ENCODE measurements at regions not wholly inside any gene's neighbourhood (a gene's known extent, or its start where the extent isn't known, plus 50 kb on each side); places are given as distances from the start of the nearest gene placed in this dataset.
"Not testable (repeated sequence)": the region's sequence is repeated elsewhere in the genome, so short reads cannot be mapped to it uniquely, and the experiment has no call there.

DNA sequence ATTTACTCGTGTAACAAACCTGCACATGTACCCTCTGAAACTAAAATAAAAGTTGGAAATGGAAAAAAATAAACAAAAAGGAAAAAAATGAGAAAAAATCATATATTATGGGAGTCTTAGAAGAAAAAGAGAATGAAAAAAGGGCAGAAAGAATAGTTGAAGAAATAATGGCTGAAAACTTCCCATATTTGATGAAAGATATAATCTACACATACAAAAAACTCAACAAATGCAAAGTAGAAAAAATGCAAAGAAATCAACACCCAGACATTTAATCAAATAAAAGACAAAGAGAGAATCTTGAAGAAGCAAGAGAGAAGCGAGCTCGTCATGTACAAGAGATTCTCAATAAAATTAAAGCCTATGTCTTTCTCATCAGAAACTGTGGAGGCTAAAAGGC is 73.8 kb downstream of the SLC25A46 start:
- no peaks in the 10 kb centered on the region for H3K27me3 Mint-ChIP-seq
- ATAC-seq = no peak
- no peak overlapping the region for H3K27ac Mint-ChIP-seq
- no peak overlapping the region for H3K4me3 Mint-ChIP-seq
- DNase-seq (ENCODE audit: low spot score) = no peak
- H3K4me1 Mint-ChIP-seq (ENCODE audit: low read depth in 2 of 2) = no peaks in the 10 kb centered on the region
- H3K36me3 Mint-ChIP-seq = no peaks in the 10 kb centered on the region
- peaks cover 16% of the 10 kb centered on the region for H3K9me3 Mint-ChIP-seq

DNA sequence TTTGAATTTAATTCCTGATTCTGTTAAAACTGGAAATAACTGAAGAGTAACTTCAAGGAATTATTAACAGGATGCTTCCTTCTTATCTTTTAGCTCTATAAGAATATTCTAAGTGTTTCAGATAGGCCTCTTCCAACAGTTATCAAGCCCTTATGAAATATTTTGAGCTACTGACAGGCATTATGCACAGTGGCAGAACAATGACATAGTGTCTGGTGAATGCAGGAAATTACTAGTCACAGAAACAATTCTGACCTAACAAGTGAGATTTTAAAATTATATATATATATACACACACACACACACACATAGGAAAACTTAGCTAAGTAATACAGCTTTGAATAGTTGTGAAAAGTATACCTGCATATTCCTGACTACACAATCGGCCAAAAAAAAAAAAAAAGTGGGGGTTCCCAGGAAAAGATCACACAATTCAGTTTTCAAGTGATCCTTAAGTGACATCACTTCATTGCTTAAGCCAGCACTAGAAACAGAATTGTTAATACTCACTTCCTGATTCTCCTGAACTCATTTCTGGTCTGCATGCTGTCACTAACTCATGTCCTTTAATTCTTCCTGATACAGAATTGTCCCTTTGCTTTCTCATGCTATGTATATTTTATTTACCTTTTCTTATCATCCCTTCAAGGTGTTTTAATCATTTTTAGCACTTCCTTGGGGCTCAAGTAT is 77.3 kb downstream of the SLC25A46 start:
- Mint-ChIP-seq H3K27ac (no peak overlapping the region), H3K9me3 (peaks cover 13% of the 10 kb centered on the region), H3K36me3 (no peaks in the 10 kb centered on the region), H3K4me1 (ENCODE audit: low read depth in 2 of 2) (no peaks in the 10 kb centered on the region), H3K27me3 (no peaks in the 10 kb centered on the region), H3K4me3 (no peak overlapping the region)
- no peak for ATAC-seq
- no peak for DNase-seq (ENCODE audit: low spot score)

DNA sequence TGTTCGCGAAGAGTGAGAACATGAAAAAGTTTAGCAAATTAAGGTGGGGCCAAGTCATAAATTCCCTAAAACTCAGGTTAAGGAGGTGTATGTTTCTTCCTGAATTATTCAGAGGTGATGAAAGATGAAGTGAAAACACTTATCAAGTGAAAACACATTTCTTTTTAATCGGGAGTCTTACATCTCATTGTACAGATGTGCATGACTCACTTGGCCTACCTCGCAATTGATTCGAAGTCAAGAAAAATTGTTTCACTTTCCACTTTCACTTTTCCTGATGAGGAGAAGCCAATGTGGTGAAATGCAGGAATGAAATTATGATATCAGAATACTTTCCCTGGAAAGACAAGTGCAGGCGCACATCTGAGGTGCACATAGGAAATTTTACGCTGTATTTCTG is 78.7 kb downstream of the SLC25A46 start:
- Mint-ChIP-seq H3K9me3 (peaks cover 10% of the 10 kb centered on the region), H3K27me3 (no peaks in the 10 kb centered on the region), H3K27ac (no peak overlapping the region), H3K36me3 (no peaks in the 10 kb centered on the region), H3K4me3 (no peak overlapping the region), H3K4me1 (ENCODE audit: low read depth in 2 of 2) (no peaks in the 10 kb centered on the region)
- DNase-seq (ENCODE audit: low spot score) = no peak
- ATAC-seq = no peak

DNA sequence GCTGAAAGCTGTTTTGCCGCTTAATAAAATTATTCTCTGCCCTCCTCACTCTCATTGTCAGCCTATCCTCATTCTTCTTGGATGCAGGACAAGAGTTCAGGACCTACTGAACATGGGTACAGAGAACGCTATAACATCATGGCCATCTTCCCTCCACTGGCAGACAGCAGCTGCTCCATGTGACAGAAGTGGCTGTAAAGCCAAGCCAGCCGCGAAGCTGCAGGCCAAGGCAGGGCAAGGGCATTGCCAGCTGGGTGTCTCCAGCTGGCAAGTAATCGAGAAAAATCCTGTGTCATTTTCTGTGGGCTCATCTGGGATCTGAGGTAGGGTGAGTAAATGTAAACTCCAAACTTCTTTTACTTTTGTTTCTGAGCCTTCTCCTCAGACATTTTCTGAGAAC is 84.8 kb downstream of the SLC25A46 start:
- peaks cover 8% of the 10 kb centered on the region for H3K9me3 Mint-ChIP-seq
- H3K4me3 Mint-ChIP-seq = no peak overlapping the region
- ATAC-seq = no peak
- no peak for DNase-seq (ENCODE audit: low spot score)
- H3K27ac Mint-ChIP-seq = no peak overlapping the region
- no peaks in the 10 kb centered on the region for H3K27me3 Mint-ChIP-seq
- no peaks in the 10 kb centered on the region for H3K4me1 Mint-ChIP-seq (ENCODE audit: low read depth in 2 of 2)
- H3K36me3 Mint-ChIP-seq = peaks cover 9% of the 10 kb centered on the region

DNA sequence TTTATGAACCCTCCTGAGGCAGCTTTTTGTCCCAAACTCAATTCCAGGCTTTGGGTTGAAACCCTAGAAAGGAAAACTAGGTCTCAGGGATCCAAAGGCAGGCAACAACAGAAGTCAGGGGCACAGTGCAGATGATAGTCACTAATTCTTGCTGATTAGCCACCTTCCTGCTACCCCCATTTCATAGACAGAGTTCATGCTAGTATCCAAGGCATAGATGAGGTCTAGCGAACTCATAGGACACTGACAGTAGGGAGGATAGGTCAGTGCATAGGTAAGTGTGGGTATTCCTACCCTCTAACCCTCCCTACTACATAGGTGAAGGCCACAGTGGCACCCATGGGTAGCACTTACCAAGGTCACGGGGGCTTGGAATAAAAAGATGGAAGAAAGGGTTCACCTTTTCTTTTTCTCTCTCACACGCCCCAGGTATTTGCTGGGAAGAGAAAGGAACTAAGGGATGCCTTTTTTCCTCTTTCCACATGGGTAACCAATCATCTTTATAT is 86.2 kb downstream of the SLC25A46 start:
- H3K4me1 Mint-ChIP-seq (ENCODE audit: low read depth in 2 of 2) = no peaks in the 10 kb centered on the region
- ATAC-seq (no peak), DNase-seq (ENCODE audit: low spot score) (no peak)
- no peak overlapping the region for H3K4me3 Mint-ChIP-seq
- H3K27me3 Mint-ChIP-seq = no peaks in the 10 kb centered on the region
- H3K36me3 Mint-ChIP-seq = peaks cover 14% of the 10 kb centered on the region
- H3K27ac Mint-ChIP-seq = no peak overlapping the region
- peaks cover 8% of the 10 kb centered on the region for H3K9me3 Mint-ChIP-seq

DNA sequence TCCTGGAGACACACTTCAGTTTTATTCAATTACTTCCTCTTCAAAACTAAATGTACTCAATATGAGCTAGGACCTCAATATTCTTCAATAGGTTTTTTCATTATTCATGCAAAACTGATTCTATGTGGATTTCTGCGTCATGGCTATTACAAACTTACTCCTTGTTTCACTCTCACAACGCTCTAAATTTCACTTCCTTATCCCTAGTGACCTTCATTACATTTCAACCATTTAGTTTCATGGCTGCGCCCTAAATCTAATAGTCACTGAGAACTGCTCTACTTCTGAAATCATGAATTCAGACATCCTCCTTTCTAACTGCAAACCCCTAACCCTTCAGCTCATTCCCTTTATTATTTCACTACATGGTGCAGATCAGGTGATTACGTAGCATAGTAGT is 93.9 kb downstream of the SLC25A46 start:
- no peak for DNase-seq (ENCODE audit: low spot score)
- Mint-ChIP-seq H3K4me1 (ENCODE audit: low read depth in 2 of 2) (no peaks in the 10 kb centered on the region), H3K9me3 (peaks cover 2% of the 10 kb centered on the region), H3K4me3 (no peak overlapping the region), H3K27ac (no peak overlapping the region), H3K36me3 (peaks cover 8% of the 10 kb centered on the region), H3K27me3 (no peaks in the 10 kb centered on the region)
- no peak for ATAC-seq

DNA sequence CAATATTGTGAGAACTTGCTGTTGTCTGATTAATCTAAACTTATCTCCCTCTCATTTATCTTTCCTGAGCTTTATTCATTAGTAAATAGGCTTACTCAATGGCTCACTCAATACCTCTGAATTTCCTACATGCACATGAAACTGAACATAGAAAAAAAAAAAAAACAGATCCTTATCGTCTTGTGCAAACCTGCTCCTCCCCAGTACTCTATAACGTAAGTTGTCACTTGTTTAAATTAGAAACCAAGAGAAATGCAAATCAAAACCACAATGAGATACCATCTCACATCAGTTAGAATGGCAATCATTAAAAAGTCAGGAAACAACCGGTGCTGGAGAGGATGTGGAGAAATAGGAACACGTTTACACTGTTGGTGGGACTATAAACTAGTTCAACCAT is 96.1 kb downstream of the SLC25A46 start:
- H3K4me3 Mint-ChIP-seq; H3K4me1 Mint-ChIP-seq (ENCODE audit: low read depth in 2 of 2); H3K27me3 Mint-ChIP-seq; ATAC-seq; H3K27ac Mint-ChIP-seq; DNase-seq (ENCODE audit: low spot score); H3K9me3 Mint-ChIP-seq; H3K36me3 Mint-ChIP-seq: not testable (repeated sequence)

DNA sequence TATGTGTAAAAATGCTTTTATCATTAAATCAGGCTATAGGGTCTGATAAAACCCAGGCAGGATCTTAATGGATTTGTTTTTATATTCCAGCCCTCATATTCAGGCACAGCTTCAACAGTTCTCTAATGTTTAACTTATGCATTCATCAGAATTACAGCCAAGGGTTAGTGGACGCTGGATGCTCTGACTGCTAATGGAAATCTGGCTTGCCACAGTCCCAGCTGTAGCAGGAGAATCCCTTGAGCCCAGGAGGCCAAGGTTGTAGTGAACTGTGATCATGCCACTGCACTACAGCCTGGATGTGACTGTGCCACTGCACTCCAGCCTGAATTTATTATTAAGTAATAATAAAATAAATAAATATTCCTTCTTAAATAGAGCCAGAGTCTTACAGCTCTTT is 98.0 kb downstream of the SLC25A46 start:
- DNase-seq (ENCODE audit: low spot score) (no peak), ATAC-seq (no peak)
- Mint-ChIP-seq H3K4me3 (no peak overlapping the region), H3K27ac (no peak overlapping the region), H3K9me3 (peaks cover 2% of the 10 kb centered on the region), H3K27me3 (no peaks in the 10 kb centered on the region), H3K36me3 (no peaks in the 10 kb centered on the region), H3K4me1 (ENCODE audit: low read depth in 2 of 2) (no peaks in the 10 kb centered on the region)

DNA sequence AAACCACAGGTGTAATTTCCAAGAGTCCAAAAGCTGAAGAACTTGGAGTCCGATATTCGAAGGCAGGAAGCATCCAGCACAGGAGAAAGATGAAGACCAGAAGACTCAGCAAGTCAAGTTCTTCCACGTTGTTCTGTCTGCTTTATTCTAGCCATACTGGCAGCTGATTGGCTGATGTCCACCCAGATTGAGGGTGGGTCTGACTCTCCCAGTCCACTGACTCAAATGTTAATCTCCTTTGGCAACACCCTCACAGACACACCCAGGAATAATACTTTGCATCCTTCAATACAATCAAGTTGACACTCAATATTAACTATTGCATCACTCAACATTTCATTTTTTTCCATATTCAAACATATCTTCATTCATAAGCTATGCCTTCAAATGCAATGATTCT is 99.5 kb downstream of the SLC25A46 start:
- not testable (repeated sequence) for H3K36me3 Mint-ChIP-seq; ATAC-seq; H3K9me3 Mint-ChIP-seq; H3K4me1 Mint-ChIP-seq (ENCODE audit: low read depth in 2 of 2); H3K27me3 Mint-ChIP-seq; H3K27ac Mint-ChIP-seq; H3K4me3 Mint-ChIP-seq; DNase-seq (ENCODE audit: low spot score)

DNA sequence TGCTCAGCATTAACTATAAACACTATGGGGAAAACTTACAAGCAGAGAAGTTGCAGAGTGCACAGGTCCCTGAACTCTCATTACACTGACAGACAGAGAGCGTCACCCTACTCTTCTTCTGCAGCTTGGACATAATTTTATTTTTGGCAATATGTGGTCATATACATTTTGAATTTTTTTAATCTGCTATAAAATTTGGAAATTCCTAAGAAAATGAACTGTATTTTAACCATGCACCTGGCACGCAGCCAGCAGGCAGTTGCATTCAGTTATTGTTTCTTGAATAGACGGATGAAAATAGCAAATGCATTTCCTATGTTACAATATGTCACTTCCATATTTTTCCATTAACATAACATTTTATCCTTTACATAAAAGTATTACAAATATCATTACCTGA is 100.2 kb downstream of the SLC25A46 start:
- ATAC-seq (no peak), DNase-seq (ENCODE audit: low spot score) (no peak)
- Mint-ChIP-seq H3K4me3 (no peak overlapping the region), H3K4me1 (ENCODE audit: low read depth in 2 of 2) (no peaks in the 10 kb centered on the region), H3K36me3 (no peaks in the 10 kb centered on the region), H3K27me3 (no peaks in the 10 kb centered on the region), H3K9me3 (peaks cover 11% of the 10 kb centered on the region), H3K27ac (no peak overlapping the region)

DNA sequence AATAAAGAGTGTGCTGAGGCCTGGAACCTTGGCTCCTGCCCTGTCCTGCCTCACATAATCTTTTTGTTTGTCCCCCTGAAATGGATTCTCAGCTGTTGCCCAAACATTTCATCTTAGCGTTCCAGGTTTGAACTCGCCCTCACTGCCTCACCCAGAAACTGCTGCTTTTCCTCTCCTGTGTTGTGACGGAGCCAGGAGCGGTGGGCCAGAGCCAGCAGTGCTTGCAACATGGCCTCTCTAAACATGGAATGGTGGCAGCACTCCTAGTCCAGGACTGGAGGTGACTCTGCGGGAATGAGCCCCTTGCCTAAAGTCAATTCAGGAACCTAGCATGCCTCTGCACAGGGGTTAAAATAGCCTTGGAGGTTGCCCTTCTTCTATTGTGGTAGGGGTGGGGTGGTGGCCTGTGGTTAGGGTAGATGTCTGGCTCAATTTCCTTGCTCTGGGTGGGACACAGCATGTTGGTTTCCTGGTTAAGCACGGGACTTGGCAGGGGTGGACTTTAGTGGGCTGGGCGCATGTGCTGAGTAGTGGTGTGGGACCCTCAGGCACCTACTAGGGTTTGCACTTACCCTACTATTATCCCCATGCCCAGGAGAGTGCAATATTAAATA is 101.6 kb downstream of the SLC25A46 start:
- ATAC-seq (no peak), DNase-seq (ENCODE audit: low spot score) (no peak)
- Mint-ChIP-seq H3K27me3 (no peaks in the 10 kb centered on the region), H3K4me3 (no peak overlapping the region), H3K4me1 (ENCODE audit: low read depth in 2 of 2) (no peaks in the 10 kb centered on the region), H3K9me3 (peaks cover 12% of the 10 kb centered on the region), H3K27ac (no peak overlapping the region), H3K36me3 (no peaks in the 10 kb centered on the region)

DNA sequence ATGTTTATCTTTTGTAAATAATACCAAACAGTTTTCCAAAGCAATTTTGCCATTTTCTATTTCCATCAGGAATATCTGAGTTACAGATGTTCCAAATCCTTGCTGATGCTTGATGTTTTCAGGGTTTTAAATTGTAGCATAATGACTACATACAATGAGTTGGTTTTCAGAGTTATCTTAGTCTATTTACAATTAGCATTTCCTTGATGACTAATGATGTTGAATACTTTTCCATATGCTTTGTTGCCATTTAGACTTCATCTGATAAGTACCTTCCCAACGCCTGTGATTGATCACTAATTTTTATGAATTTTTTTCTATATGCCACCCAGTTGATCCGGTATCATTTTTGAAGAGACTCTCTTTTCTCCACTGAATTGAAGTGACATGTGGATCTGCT is 102.3 kb downstream of the SLC25A46 start:
- no peak for ATAC-seq

DNA sequence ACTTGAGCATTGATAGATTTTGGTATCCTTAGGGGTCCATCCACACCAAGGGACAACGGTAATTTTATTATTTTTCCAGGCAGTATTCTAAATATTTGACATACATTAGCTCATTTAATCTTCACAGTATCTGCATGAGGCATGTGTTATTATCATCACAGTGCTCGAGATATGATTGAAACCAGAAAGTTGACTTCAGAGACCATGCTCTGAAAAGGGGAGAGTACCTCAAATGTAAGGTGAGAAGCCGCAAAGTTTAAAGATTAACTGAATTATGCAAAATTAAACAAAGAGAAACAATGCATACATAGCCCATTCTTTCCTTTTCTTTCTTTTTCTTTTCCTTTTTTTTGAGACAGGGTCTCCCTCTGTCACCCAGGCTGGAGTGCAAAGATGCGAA is 104.1 kb downstream of the SLC25A46 start:
- Mint-ChIP-seq H3K27me3 (no peaks in the 10 kb centered on the region), H3K27ac (no peak overlapping the region), H3K36me3 (no peaks in the 10 kb centered on the region), H3K4me3 (no peak overlapping the region), H3K9me3 (peaks cover 17% of the 10 kb centered on the region), H3K4me1 (ENCODE audit: low read depth in 2 of 2) (no peaks in the 10 kb centered on the region)
- no peak for ATAC-seq
- no peak for DNase-seq (ENCODE audit: low spot score)

More for the DNA sequence above, 102.3 kb downstream of the SLC25A46 start:
- Mint-ChIP-seq H3K36me3 (no peaks in the 10 kb centered on the region), H3K27me3 (no peaks in the 10 kb centered on the region), H3K27ac (no peak overlapping the region), H3K9me3 (peaks cover 12% of the 10 kb centered on the region), H3K4me3 (no peak overlapping the region), H3K4me1 (ENCODE audit: low read depth in 2 of 2) (no peaks in the 10 kb centered on the region)
- no peak for DNase-seq (ENCODE audit: low spot score)

DNA sequence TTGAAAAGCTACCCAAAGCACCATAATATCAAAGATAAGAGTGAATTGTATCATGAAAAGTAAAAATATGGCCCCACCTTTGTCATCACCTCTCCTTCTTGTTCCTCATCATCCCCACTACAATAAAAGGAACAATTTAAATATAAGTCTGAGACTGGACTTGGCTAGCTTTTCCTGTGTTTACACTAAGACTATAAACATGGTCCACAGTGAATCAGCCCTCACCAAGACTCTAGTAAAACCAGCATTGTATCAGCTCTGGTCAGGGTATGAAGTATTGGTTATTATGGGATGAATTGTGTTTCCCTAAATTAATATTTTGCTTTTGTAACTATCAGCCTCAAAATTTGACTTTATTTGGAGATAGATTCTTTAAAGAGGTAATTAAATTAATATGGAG is 105.4 kb downstream of the SLC25A46 start:
- Mint-ChIP-seq H3K36me3 (no peaks in the 10 kb centered on the region), H3K4me3 (no peak overlapping the region), H3K27ac (no peak overlapping the region), H3K4me1 (ENCODE audit: low read depth in 2 of 2) (no peaks in the 10 kb centered on the region), H3K27me3 (no peaks in the 10 kb centered on the region), H3K9me3 (peaks cover 26% of the 10 kb centered on the region)
- DNase-seq (ENCODE audit: low spot score) (no peak), ATAC-seq (no peak)

Data from natural killer cell treated with Interleukin-12 subunit alpha and Interleukin-12 subunit beta and Interleukin-15 and Interleukin-18, amount 100 ng/mL, for 72 hours (primary cell).